ENCODE measurements at regions not wholly inside any gene's neighbourhood (a gene's known extent, or its start where the extent isn't known, plus 50 kb on each side); places are given as distances from the start of the nearest gene placed in this dataset.
"Not testable (repeated sequence)": the region's sequence is repeated elsewhere in the genome, so short reads cannot be mapped to it uniquely, and the experiment has no call there.

GRCh38 chr16:29284723-29285122, 121.8 kb downstream of the NPIPB11 start:
- TF ChIP-seq ZBTB8A (IDR thresholded peaks at IDR 0.05; ENCODE audit: partially characterized antibody); CREB5 (CRISPR knock-in tag; IDR thresholded peaks at IDR 0.05); YBX1 (IDR thresholded peaks at IDR 0.05); CTCF (IDR thresholded peaks at IDR 0.05 in 2 of 3, conservative IDR thresholded peaks at IDR 0.05 in 1 of 3; ENCODE audit: insufficient read depth in 2 of 3, low read depth in 1 of 3, low read length in 3 of 3); SIN3A (IDR thresholded peaks at IDR 0.05; ENCODE audit: borderline replicate concordance in 2 of 2, control insufficient read depth in 1 of 2, low read depth in 2 of 2, low read length in 2 of 2); FOXM1 (IDR thresholded peaks at IDR 0.05; ENCODE audit: low read depth); FOXM1 (CRISPR knock-in tag; IDR thresholded peaks at IDR 0.05; ENCODE audit: low read depth); MXD1 (CRISPR knock-in tag; IDR thresholded peaks at IDR 0.05; ENCODE audit: borderline replicate concordance, poor library complexity, severe bottlenecking); HES1 (IDR thresholded peaks at IDR 0.05; ENCODE audit: low read depth): not testable (repeated sequence)

All from K562 (cell line).